22Rv1 (cell line): ENCODE measurements at regions not wholly inside any gene's neighbourhood (a gene's known extent, or its start where the extent isn't known, plus 50 kb on each side); places are given as distances from the start of the nearest gene placed in this dataset.

ENCODE experiments used
- ZFX ChIP-seq: fragments of 450-650 bp; IDR thresholded peaks from 2 replicates; pipeline ENCODE4 v1.6.1; 2017; ENCODE audit warnings: antibody characterized with exemption, borderline replicate concordance
- TF ChIP-seq, protein P1 (sequence below): fragments of 450-650 bp; IDR thresholded peaks from 2 replicates; pipeline ENCODE4 v1.5.1; 2017; ENCODE audit warnings: mild to moderate bottlenecking

GRCh38 chr3:27632431-27633223 lies 89.5 kb downstream of the EOMES start:
- TF ChIP-seq, protein P1, sequence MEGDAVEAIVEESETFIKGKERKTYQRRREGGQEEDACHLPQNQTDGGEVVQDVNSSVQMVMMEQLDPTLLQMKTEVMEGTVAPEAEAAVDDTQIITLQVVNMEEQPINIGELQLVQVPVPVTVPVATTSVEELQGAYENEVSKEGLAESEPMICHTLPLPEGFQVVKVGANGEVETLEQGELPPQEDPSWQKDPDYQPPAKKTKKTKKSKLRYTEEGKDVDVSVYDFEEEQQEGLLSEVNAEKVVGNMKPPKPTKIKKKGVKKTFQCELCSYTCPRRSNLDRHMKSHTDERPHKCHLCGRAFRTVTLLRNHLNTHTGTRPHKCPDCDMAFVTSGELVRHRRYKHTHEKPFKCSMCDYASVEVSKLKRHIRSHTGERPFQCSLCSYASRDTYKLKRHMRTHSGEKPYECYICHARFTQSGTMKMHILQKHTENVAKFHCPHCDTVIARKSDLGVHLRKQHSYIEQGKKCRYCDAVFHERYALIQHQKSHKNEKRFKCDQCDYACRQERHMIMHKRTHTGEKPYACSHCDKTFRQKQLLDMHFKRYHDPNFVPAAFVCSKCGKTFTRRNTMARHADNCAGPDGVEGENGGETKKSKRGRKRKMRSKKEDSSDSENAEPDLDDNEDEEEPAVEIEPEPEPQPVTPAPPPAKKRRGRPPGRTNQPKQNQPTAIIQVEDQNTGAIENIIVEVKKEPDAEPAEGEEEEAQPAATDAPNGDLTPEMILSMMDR: no peak
- no peak for TF ChIP-seq ZFX
